ENCODE measurements at regions not wholly inside any gene's neighbourhood (a gene's known extent, or its start where the extent isn't known, plus 50 kb on each side); places are given as distances from the start of the nearest gene placed in this dataset.
"Not testable (repeated sequence)": the region's sequence is repeated elsewhere in the genome, so short reads cannot be mapped to it uniquely, and the experiment has no call there.

- H3K4me1 ChIP-seq (ENCODE audit: insufficient read depth); DNase-seq (ENCODE audit: low spot score); H3K36me3 ChIP-seq (ENCODE audit: insufficient read depth); H3F3A ChIP-seq (replicated peaks; ENCODE audit: low read depth); H3K4me1 Mint-ChIP-seq; H3K27me3 Mint-ChIP-seq (ENCODE audit: insufficient read depth, low read depth, poor library complexity); H2AFZ ChIP-seq; ATAC-seq; H4K20me1 ChIP-seq (replicated peaks; ENCODE audit: insufficient read depth); H3K79me2 ChIP-seq (replicated peaks; ENCODE audit: insufficient read depth); H3K27me3 ChIP-seq (ENCODE audit: insufficient read depth); H3K27ac ChIP-seq (ENCODE audit: low read depth); H3K9me2 ChIP-seq (ENCODE audit: insufficient read depth); H3K27ac Mint-ChIP-seq; H3K4me2 ChIP-seq; H3K4me3 ChIP-seq; H3K4me3 Mint-ChIP-seq: not testable (repeated sequence)
- peaks cover 92% of the 10 kb centered on the region for H3K9me3 Mint-ChIP-seq
- peaks cover 58% of the 10 kb centered on the region for H3K36me3 Mint-ChIP-seq (ENCODE audit: low read depth)
Observed at GRCh38 chr22:16700390-16700789, 107.8 kb upstream of the CCT8L2 start.

DNA sequence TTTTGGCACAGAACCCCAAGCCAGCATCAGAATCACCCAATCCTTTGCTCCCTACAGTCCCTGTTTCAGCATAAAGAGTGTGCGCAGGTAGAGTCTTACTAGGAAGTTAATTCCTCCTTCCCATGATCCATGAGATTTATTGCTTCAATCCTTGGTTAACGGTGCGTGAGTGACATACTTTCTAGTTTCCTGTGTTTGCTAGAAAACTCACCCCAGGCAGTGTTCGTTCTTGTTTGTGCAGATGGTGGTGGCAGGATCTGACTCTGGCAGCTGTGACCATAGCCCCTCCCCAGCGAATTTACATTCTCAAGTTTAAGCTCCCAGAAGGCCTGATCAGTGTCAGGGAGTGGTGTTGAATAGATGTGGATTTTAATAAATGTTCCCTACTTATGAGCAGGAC, 106.7 kb upstream of the CCT8L2 start:
- no peak overlapping the region for H3K27ac Mint-ChIP-seq

GRCh38 chr22:16697492-16698044, 105.0 kb upstream of the CCT8L2 start:
- not testable (repeated sequence) for H4K20me1 ChIP-seq (replicated peaks; ENCODE audit: insufficient read depth); H3K27me3 Mint-ChIP-seq (ENCODE audit: insufficient read depth, low read depth, poor library complexity); H3K27me3 ChIP-seq (ENCODE audit: insufficient read depth); ATAC-seq; H3K4me3 Mint-ChIP-seq; H2AFZ ChIP-seq; H3K4me1 ChIP-seq (ENCODE audit: insufficient read depth); H3K4me1 Mint-ChIP-seq; DNase-seq (ENCODE audit: low spot score); H3K27ac Mint-ChIP-seq; H3K27ac ChIP-seq (ENCODE audit: low read depth); H3K79me2 ChIP-seq (replicated peaks; ENCODE audit: insufficient read depth); H3K36me3 ChIP-seq (ENCODE audit: insufficient read depth); H3F3A ChIP-seq (replicated peaks; ENCODE audit: low read depth); H3K9me2 ChIP-seq (ENCODE audit: insufficient read depth); H3K4me3 ChIP-seq; H3K4me2 ChIP-seq
- Mint-ChIP-seq H3K36me3 (ENCODE audit: low read depth) (peaks cover 47% of the 10 kb centered on the region), H3K9me3 (peaks cover 93% of the 10 kb centered on the region)

More for the DNA sequence above, 106.7 kb upstream of the CCT8L2 start:
- Mint-ChIP-seq H3K27me3 (ENCODE audit: insufficient read depth, low read depth, poor library complexity) (peaks cover 10% of the 10 kb centered on the region), H3K4me3 (no peak overlapping the region), H3K9me3 (peaks cover 93% of the 10 kb centered on the region), H3K4me1 (no peaks in the 10 kb centered on the region), H3K36me3 (ENCODE audit: low read depth) (peaks cover 57% of the 10 kb centered on the region)
- Histone ChIP-seq H3K4me1 (ENCODE audit: insufficient read depth) (no peaks in the 10 kb centered on the region), H3K27me3 (ENCODE audit: insufficient read depth) (no peaks in the 10 kb centered on the region), H3K9me2 (ENCODE audit: insufficient read depth) (no peaks in the 10 kb centered on the region), H3K36me3 (ENCODE audit: insufficient read depth) (no peaks in the 10 kb centered on the region), H3K27ac (ENCODE audit: low read depth) (no peak overlapping the region), H3K4me2 (no peak overlapping the region), H2AFZ (no peak overlapping the region), H3K79me2 (replicated peaks; ENCODE audit: insufficient read depth) (no peaks in the 10 kb centered on the region), H4K20me1 (replicated peaks; ENCODE audit: insufficient read depth) (no peaks in the 10 kb centered on the region), H3F3A (replicated peaks; ENCODE audit: low read depth) (no peaks in the 10 kb centered on the region), H3K4me3 (no peak overlapping the region)
- DNase-seq (ENCODE audit: low spot score): no peak
- ATAC-seq: no peak
- TF ChIP-seq ZNF331 (CRISPR knock-in tag; IDR thresholded peaks at IDR 0.05; ENCODE audit: low read depth): no peak
- no peak for TF ChIP-seq CREB1 (CRISPR knock-in tag; IDR thresholded peaks at IDR 0.05; ENCODE audit: low read depth)
- no peak for TF ChIP-seq JUNB (IDR thresholded peaks at IDR 0.05; ENCODE audit: unreplicated experiment)

GRCh38 chr22:16696900-16697299, 104.3 kb upstream of the CCT8L2 start:
- not testable (repeated sequence) for H3K4me3 Mint-ChIP-seq; ATAC-seq; H4K20me1 ChIP-seq (replicated peaks; ENCODE audit: insufficient read depth); H3K27ac Mint-ChIP-seq; DNase-seq (ENCODE audit: low spot score); H3K79me2 ChIP-seq (replicated peaks; ENCODE audit: insufficient read depth); H3K4me2 ChIP-seq; H2AFZ ChIP-seq; H3K27ac ChIP-seq (ENCODE audit: low read depth); H3K4me3 ChIP-seq; H3K36me3 ChIP-seq (ENCODE audit: insufficient read depth); H3K9me2 ChIP-seq (ENCODE audit: insufficient read depth); H3K4me1 Mint-ChIP-seq; H3K27me3 ChIP-seq (ENCODE audit: insufficient read depth); H3K4me1 ChIP-seq (ENCODE audit: insufficient read depth); H3F3A ChIP-seq (replicated peaks; ENCODE audit: low read depth); H3K27me3 Mint-ChIP-seq (ENCODE audit: insufficient read depth, low read depth, poor library complexity)
- H3K36me3 Mint-ChIP-seq (ENCODE audit: low read depth): peaks cover 45% of the 10 kb centered on the region
- peaks cover 93% of the 10 kb centered on the region for H3K9me3 Mint-ChIP-seq

Data from GM23338 (cell line).